WTC11 (cell line): ENCODE measurements at regions not wholly inside any gene's neighbourhood (a gene's known extent, or its start where the extent isn't known, plus 50 kb on each side); places are given as distances from the start of the nearest gene placed in this dataset.

Source experiments
- ATF2 ChIP-seq: sonication (generic); formaldehyde crosslinking; IDR thresholded peaks from 2 replicates; pipeline ENCODE4 v1.8.1; 2022; ENCODE audit warnings: low read depth, missing genetic modification reagents, borderline replicate concordance
- CREM ChIP-seq: sonication (generic); formaldehyde crosslinking; IDR thresholded peaks from 2 replicates; pipeline ENCODE4 v1.8.1; 2022; ENCODE audit warnings: mild to moderate bottlenecking, missing genetic modification reagents, moderate library complexity
- ERG ChIP-seq: fragments of 250-450 bp; sonication (Bioruptor Pico); IDR thresholded peaks from 2 replicates; pipeline ENCODE4 v1.8.0; 2021; ENCODE audit warnings: mild to moderate bottlenecking
- SMAD4 ChIP-seq: sonication (generic); formaldehyde crosslinking; IDR thresholded peaks from 2 replicates; pipeline ENCODE4 v1.8.0; 2022; ENCODE audit warnings: mild to moderate bottlenecking, missing genetic modification reagents
- ZNF281 ChIP-seq: sonication (generic); formaldehyde crosslinking; IDR thresholded peaks from 2 replicates; pipeline ENCODE4 v1.8.0; 2023; ENCODE audit warnings: mild to moderate bottlenecking, missing genetic modification reagents
- ZNF416 ChIP-seq: fragments of 250-450 bp; sonication (Bioruptor Pico); IDR thresholded peaks from 2 replicates; pipeline ENCODE4 v1.9.0; 2021; ENCODE audit warnings: mild to moderate bottlenecking, inconsistent platforms
- ZNF512 ChIP-seq: sonication (generic); formaldehyde crosslinking; IDR thresholded peaks from 2 replicates; pipeline ENCODE4 v1.8.1; 2022; ENCODE audit warnings: missing genetic modification reagents, borderline replicate concordance
- TF ChIP-seq, protein P1 (sequence below): sonication (generic); formaldehyde crosslinking; IDR thresholded peaks from 2 replicates; pipeline ENCODE4 v1.8.1; 2023; ENCODE audit warnings: mild to moderate bottlenecking, missing genetic modification reagents, moderate library complexity
- TF ChIP-seq, protein P2 (sequence below): fragments of 200-600 bp; IDR thresholded peaks from 2 replicates; pipeline ENCODE4 v1.8.0; 2022; ENCODE audit warnings: antibody characterized with exemption

- TF ChIP-seq ZNF416 (CRISPR knock-in tag) (no peak), ATF2 (CRISPR knock-in tag) (no peak), ZNF512 (no peak), SMAD4 (CRISPR knock-in tag) (no peak), ZNF281 (CRISPR knock-in tag) (no peak), CREM (CRISPR knock-in tag) (no peak), ERG (CRISPR knock-in tag) (no peak)
- TF ChIP-seq, protein P1, sequence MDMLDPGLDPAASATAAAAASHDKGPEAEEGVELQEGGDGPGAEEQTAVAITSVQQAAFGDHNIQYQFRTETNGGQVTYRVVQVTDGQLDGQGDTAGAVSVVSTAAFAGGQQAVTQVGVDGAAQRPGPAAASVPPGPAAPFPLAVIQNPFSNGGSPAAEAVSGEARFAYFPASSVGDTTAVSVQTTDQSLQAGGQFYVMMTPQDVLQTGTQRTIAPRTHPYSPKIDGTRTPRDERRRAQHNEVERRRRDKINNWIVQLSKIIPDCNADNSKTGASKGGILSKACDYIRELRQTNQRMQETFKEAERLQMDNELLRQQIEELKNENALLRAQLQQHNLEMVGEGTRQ (CRISPR knock-in tag) = no peak
- TF ChIP-seq, protein P2, sequence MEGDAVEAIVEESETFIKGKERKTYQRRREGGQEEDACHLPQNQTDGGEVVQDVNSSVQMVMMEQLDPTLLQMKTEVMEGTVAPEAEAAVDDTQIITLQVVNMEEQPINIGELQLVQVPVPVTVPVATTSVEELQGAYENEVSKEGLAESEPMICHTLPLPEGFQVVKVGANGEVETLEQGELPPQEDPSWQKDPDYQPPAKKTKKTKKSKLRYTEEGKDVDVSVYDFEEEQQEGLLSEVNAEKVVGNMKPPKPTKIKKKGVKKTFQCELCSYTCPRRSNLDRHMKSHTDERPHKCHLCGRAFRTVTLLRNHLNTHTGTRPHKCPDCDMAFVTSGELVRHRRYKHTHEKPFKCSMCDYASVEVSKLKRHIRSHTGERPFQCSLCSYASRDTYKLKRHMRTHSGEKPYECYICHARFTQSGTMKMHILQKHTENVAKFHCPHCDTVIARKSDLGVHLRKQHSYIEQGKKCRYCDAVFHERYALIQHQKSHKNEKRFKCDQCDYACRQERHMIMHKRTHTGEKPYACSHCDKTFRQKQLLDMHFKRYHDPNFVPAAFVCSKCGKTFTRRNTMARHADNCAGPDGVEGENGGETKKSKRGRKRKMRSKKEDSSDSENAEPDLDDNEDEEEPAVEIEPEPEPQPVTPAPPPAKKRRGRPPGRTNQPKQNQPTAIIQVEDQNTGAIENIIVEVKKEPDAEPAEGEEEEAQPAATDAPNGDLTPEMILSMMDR = no peak
Observed at GRCh38 chr15:31554261-31554660, 227.6 kb downstream of the KLF13 start.
